Endothelial cell of umbilical vein (primary cell): ENCODE measurements at regions not wholly inside any gene's neighbourhood (a gene's known extent, or its start where the extent isn't known, plus 50 kb on each side); places are given as distances from the start of the nearest gene placed in this dataset.

Experiments used
- BruUV-seq: library from RNA; stranded (reverse); fragments of 400-500 nt; replicated peaks from 2 replicates; lab custom pipeline; 2021; lab: Mats Ljungman, UMichigan
- CTCF ChIA-PET: fragments of 300-600, 350-600 bp; sonication (Branson Sonifier 250); formaldehyde crosslinking; loops from one replicate; lab custom pipeline; 2021; ENCODE audit warnings: antibody characterized with exemption, inconsistent platforms; lab: Charles Lee
- POLR2A ChIA-PET: fragments of 300-600, 350-600 bp; sonication (Branson Sonifier 250); formaldehyde crosslinking; loops from one replicate; lab custom pipeline; 2021; ENCODE audit warnings: antibody characterized with exemption, inconsistent platforms; lab: Charles Lee
- DNase-seq: peaks from one replicate; pipeline ENCODE4 v3.0.0-alpha.2; 2011; ENCODE audit warnings: low read depth, low spot score
- FAIRE-seq: peaks from 2 replicates; lab custom pipeline; 2011; peaks lifted over from hg19 to GRCh38; lab: Jason Lieb, UNC
- H2AFZ ChIP-seq: 2 replicates; pipeline ENCODE4 v1.6.0; 2012; ENCODE audit warnings: low read depth, low read length, control low read depth, inconsistent platforms
- H3K27ac ChIP-seq: 2 replicates; pipeline ENCODE4 v1.5.1; 2011; ENCODE audit warnings: low read depth, mild to moderate bottlenecking, control low read depth, low read length, moderate library complexity; ENCODE audit not compliant: insufficient read depth
- H3K27me3 ChIP-seq, 2 experiments: 2 replicates each; pipeline versions ENCODE4 v1.6.0 to v1.6.1; 2011; ENCODE audit warnings: low read length in 2 of 2, mixed read lengths in 1 of 2; ENCODE audit not compliant: control insufficient read depth in 2 of 2, insufficient read depth in 2 of 2
- H3K36me3 ChIP-seq, 2 experiments: 2 replicates in 1 of 2; 3 replicates in 1 of 2; pipeline ENCODE4 v1.5.1; 2011; ENCODE audit warnings: low read length in 2 of 2, mild to moderate bottlenecking in 1 of 2, moderate library complexity in 1 of 2; ENCODE audit not compliant: control insufficient read depth in 2 of 2, insufficient read depth in 2 of 2; ENCODE audit errors: extremely low read depth in 1 of 2
- H3K4me1 ChIP-seq: 3 replicates; pipeline ENCODE4 v1.5.1; 2011; ENCODE audit warnings: mild to moderate bottlenecking, low read length; ENCODE audit not compliant: control insufficient read depth, insufficient read depth; ENCODE audit errors: extremely low read depth
- H3K4me2 ChIP-seq: 2 replicates; pipeline ENCODE4 v1.6.1; 2011; ENCODE audit warnings: low read length, control low read depth, mixed read lengths; ENCODE audit not compliant: insufficient read depth
- H3K4me3 ChIP-seq, 3 experiments: fragments of 200-600 bp in 1 of 3; sonication (generic), shearing (Covaris generic) in 1 of 3; replicated peaks in 1 of 3; 2 replicates each; pipeline ENCODE4 v1.5.1; 2011 to 2016; ENCODE audit warnings: control low read depth in 3 of 3, low read length in 3 of 3, mild to moderate bottlenecking in 2 of 3, inconsistent platforms in 1 of 3, low read depth in 1 of 3, moderate library complexity in 1 of 3; ENCODE audit not compliant: insufficient read depth in 1 of 3
- H3K79me2 ChIP-seq: 2 replicates; pipeline ENCODE4 v1.6.0; 2012; ENCODE audit warnings: low read length, inconsistent platforms; ENCODE audit not compliant: control insufficient read depth, insufficient read depth
- H3K9ac ChIP-seq: replicated peaks from 2 replicates; pipeline ENCODE3; 2011; ENCODE audit warnings: low read length, control low read depth; ENCODE audit not compliant: insufficient read depth; ENCODE audit errors: extremely low read depth
- H3K9me1 ChIP-seq: replicated peaks from 3 replicates; pipeline ENCODE4 v1.6.0; 2011; ENCODE audit warnings: mild to moderate bottlenecking, low read length; ENCODE audit not compliant: control insufficient read depth, insufficient read depth; ENCODE audit errors: extremely low read depth
- H3K9me3 ChIP-seq: replicated peaks from 2 replicates; pipeline ENCODE4 v1.5.1; 2012; ENCODE audit warnings: low read length, inconsistent platforms; ENCODE audit not compliant: control insufficient read depth, insufficient read depth
- H4K20me1 ChIP-seq: replicated peaks from 2 replicates; pipeline ENCODE3; 2011; ENCODE audit warnings: mild to moderate bottlenecking, low read length; ENCODE audit not compliant: control insufficient read depth, insufficient read depth; ENCODE audit errors: extremely low read depth
- CTCF ChIP-seq, 2 donors: IDR thresholded peaks; 1 replicate in 1 of 2; 2 replicates in 1 of 2; pipeline ENCODE4 v1.5.1; 2011; ENCODE audit warnings: low read length in 2 of 2, mild to moderate bottlenecking in 2 of 2, moderate library complexity in 2 of 2, control low read depth in 1 of 2, inconsistent platforms in 1 of 2, low read depth in 1 of 2; ENCODE audit not compliant: insufficient read depth in 1 of 2; ENCODE audit errors: extremely low read depth in 1 of 2
- EZH2 ChIP-seq: IDR thresholded peaks from 2 replicates; pipeline ENCODE4 v1.6.1; 2012; ENCODE audit warnings: borderline replicate concordance, low read depth, mild to moderate bottlenecking, moderate library complexity, low read length, inconsistent platforms; ENCODE audit not compliant: severe bottlenecking
- FOS ChIP-seq: IDR thresholded peaks from 2 replicates; pipeline ENCODE4 v1.6.1; 2011; ENCODE audit warnings: mild to moderate bottlenecking, low read length, moderate library complexity, borderline replicate concordance; ENCODE audit not compliant: insufficient read depth
- GATA2 ChIP-seq: IDR thresholded peaks from 2 replicates; pipeline ENCODE4 v1.7.0; 2011; ENCODE audit warnings: low read depth, mild to moderate bottlenecking, moderate library complexity, mixed read lengths, low read length; ENCODE audit not compliant: insufficient read length, insufficient read depth
- MYC ChIP-seq: IDR thresholded peaks from one replicate; pipeline ENCODE4 v1.6.1; 2011; ENCODE audit warnings: mild to moderate bottlenecking, low read depth, low read length
- dilution Hi-C: fragments of 300-500 bp; cut with MboI; formaldehyde crosslinking; loops from one replicate; pipeline ENCODE4 v1.15.0; 2019; ENCODE audit warnings: low sequenced_read_pairs; ENCODE audit not compliant: extremely low pct_ligation_motif_present
- intact Hi-C: fragments of 100-400 bp; cut with micrococcal nuclease; formaldehyde crosslinking; loops from one replicate; pipeline ENCODE4 v1.10.0; 2022

GRCh38 chr18:30352551-30353168 lies 689.9 kb downstream of the DSC3 start:
- FAIRE-seq (no peak), DNase-seq (no peak)
- Histone ChIP-seq H3K27ac (no peak overlapping the region), H3K27me3 (no peaks in the 10 kb centered on the region), H3K79me2 (no peaks in the 10 kb centered on the region), H3K4me1 (no peaks in the 10 kb centered on the region), H2AFZ (no peak overlapping the region), H4K20me1 (no peaks in the 10 kb centered on the region), H3K4me2 (no peak overlapping the region), H3K9me1 (no peaks in the 10 kb centered on the region), H3K9ac (no peak overlapping the region), H3K9me3 (peaks cover 2% of the 10 kb centered on the region), H3K4me3 (no peak overlapping the region), H3K36me3 (no peaks in the 10 kb centered on the region)
- TF ChIP-seq MYC (no peak), EZH2 (no peak)
- POLR2A ChIA-PET = no interaction called here
- dilution Hi-C loops = no loop called here
- intact Hi-C loops = no loop called here
- no TSS peak for BruUV-seq
- CTCF ChIA-PET = no interaction called here

- intact Hi-C loops = no loop called here
- POLR2A ChIA-PET = no interaction called here
Measured at GRCh38 chr18:30350263-30350662, 692.3 kb downstream of the DSC3 start.

More at GRCh38 chr18:30350263-30350662, 692.3 kb downstream of the DSC3 start:
- no peak overlapping the region for H3K4me2 ChIP-seq
- no peaks in the 10 kb centered on the region for H3K36me3 ChIP-seq
- no peak overlapping the region for H3K4me3 ChIP-seq
- no peaks in the 10 kb centered on the region for H3K79me2 ChIP-seq
- H3K9me1 ChIP-seq = no peaks in the 10 kb centered on the region
- H3K27ac ChIP-seq = no peak overlapping the region
- no peaks in the 10 kb centered on the region for H4K20me1 ChIP-seq
- dilution Hi-C loops = no loop called here
- DNase-seq (no peak), FAIRE-seq (no peak)
- peaks cover 2% of the 10 kb centered on the region for H3K9me3 ChIP-seq
- no peaks in the 10 kb centered on the region for H3K27me3 ChIP-seq
- no peak overlapping the region for H2AFZ ChIP-seq
- no peak overlapping the region for H3K9ac ChIP-seq
- TF ChIP-seq EZH2 (no peak), GATA2 (no peak), CTCF (IDR thresholded peaks at IDR 0.05; ENCODE audit: extremely low read depth in 1 of 2, insufficient read depth in 1 of 2, low read depth in 1 of 2, low read length in 2 of 2) (no peak), FOS (no peak)
- CTCF ChIA-PET = no interaction called here
- BruUV-seq = no TSS peak
- no peaks in the 10 kb centered on the region for H3K4me1 ChIP-seq
